CD4-positive, alpha-beta T cell treated with Interleukin-15 for 4 hours (primary cell): ENCODE measurements at regions not wholly inside any gene's neighbourhood (a gene's known extent, or its start where the extent isn't known, plus 50 kb on each side); places are given as distances from the start of the nearest gene placed in this dataset.

Source experiments
- DNase-seq: peaks from one replicate; pipeline ENCODE4 v3.0.0-alpha.2; 2020; ENCODE audit warnings: low spot score

- no peak for DNase-seq
Observed at GRCh38 chr5:167708449-167708848, 583.0 kb upstream of the WWC1 start.

- no peak for DNase-seq
Observed at GRCh38 chr5:167709625-167710024, 581.8 kb upstream of the WWC1 start.

- no peak for DNase-seq
Observed at GRCh38 chr5:167710444-167711073, 580.9 kb upstream of the WWC1 start.

DNA sequence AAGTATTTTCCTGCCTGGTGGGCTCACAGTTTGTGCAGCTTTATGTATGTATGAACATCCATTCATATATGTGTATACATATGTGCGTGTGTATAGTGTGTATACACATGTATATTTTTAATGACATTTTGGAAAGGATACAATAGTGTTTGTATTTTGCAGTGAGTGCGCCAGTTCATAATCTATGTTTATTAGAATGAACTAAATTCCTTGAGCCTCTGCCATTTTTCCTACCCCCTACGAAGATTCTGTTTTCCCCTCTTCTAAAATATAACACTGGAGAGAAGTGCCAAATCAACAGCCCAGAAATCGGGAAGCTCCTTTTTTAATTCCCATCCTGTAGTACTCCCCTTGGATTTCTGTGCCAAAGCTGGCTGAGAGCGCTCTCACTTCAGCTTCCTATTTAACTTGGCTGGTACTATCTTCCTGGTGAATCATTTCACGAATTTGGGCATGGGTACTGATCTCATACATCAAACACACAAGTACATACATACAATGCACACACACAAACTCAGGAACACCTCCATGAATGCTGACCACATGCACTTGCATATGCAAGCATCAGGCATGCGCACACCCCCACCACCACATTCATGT is 578.4 kb upstream of the WWC1 start:
- no peak for DNase-seq

DNA sequence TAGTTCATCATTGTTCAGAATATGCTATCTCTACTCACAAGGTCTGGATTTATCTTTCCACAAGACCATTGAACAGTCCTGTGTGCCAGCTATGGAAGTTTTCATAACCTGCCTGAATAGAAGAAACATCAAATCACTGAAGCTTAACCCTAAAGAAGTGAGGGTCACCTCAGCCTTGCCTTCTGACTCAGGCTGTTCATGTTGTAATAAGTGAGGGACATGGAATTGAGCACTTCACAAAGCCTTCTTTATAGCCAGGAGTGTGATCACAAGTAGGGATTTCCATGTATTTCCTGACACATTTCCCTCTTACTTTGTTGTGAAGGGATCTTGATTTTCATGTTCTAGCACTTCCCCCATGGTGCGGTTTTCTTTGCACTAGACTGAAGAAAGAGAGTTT is 577.5 kb upstream of the WWC1 start:
- no peak for DNase-seq

- DNase-seq = no peak
Observed at GRCh38 chr5:167716126-167716775, 575.2 kb upstream of the WWC1 start.

DNA sequence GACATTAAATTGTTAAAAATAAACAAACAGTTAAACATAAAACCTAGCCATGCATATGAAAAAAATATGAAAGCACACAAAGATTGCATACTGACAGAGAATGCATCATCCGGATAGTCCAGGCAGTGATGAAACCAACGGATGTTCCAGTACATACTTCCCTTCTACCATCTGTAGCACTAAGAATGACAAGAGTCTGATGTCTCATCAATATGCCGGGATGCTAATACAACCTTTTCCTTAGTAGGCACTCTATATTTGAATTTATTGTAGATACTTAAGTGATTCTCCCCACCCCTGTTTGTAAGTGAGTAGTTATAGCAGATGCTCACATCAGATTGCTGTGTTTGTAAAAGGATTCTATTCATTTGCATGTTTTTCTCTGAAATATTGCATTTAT is 571.2 kb upstream of the WWC1 start:
- no peak for DNase-seq

- DNase-seq = no peak
Observed at GRCh38 chr5:167720676-167721260, 570.7 kb upstream of the WWC1 start.

DNA sequence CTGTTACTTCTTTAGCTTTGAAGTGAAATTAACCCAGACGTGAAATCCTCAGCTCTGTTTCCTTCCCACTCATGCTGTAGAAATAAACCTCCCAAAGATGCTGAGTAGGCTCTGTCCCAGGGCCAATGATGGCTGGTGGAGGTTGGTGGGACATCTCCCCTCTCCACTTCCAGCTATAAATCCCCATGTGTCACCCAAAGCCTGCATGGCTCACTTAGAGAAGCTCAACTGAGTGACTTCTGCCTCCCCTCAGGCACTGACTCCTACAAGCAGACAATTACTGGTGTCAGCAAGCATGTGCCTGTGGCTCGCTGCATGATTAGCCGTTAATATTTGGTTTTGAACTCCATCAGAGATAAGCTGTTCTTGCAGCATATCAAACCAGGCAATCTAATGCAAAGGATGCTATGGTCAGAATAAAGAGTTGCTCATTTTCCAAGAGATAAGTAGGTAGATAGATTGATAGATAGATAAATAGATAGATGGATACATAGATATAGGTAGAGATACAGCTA is 569.5 kb upstream of the WWC1 start:
- DNase-seq = no peak

- DNase-seq = peak; percentile 51
Observed at GRCh38 chr5:167723254-167723871, 568.1 kb upstream of the WWC1 start.

DNA sequence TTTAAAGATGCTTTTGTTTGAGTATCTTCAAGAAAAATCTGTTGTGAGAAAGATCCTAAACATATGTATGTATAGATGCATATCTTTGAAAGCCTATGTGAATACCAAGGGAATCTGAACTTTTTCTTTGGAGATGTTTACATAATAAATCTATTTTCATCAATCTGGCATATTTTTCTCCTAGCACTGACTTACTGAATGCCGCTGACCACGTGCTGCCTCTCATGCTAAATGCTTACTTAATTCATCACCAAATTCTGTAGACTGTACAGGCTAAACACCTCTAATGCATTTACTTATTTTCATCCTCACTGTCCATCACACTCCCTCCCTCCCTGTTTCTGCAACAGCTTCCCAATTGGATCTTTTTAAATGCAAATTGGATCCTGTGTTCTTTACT is 566.2 kb upstream of the WWC1 start:
- no peak for DNase-seq

- DNase-seq = no peak
Observed at GRCh38 chr5:167725741-167726140, 565.7 kb upstream of the WWC1 start.

DNA sequence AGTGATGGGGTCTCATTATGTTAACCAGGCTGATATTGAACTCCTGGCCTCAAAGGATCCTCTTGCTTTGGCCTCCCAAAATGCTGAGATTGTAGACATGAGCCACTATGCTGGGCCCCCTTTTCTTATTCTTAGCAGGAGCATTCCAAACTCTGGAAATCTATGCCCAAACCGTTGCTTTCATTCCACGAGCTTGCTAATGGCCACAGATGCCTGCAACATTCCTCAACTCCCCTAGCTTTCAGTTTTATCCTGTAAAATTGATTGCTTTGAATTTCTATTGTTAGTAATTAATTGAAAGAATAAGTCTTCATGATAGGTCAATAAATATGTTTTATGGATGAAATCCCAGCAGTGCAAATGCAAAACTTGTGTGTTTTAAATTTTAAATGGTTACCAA is 564.8 kb upstream of the WWC1 start:
- no peak for DNase-seq

DNA sequence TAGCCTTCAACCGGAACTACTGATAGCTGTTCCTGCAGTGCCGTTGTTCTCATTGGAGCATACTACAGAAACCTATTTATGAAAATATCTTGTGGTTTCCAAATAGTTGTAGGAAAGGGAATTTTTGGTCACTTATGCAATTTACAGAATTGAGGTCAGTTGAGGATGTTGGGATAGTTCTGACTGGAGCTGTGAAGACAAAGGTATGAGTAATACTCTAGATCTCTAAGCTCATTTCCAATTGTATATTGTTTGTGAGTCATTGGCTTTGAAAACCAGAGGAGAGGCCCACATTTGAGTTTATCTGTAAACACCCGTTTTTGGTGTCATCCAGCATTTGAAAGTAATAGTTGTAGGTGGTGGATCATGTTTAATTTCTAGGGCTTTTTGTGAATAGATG is 561.3 kb upstream of the WWC1 start:
- no peak for DNase-seq

DNA sequence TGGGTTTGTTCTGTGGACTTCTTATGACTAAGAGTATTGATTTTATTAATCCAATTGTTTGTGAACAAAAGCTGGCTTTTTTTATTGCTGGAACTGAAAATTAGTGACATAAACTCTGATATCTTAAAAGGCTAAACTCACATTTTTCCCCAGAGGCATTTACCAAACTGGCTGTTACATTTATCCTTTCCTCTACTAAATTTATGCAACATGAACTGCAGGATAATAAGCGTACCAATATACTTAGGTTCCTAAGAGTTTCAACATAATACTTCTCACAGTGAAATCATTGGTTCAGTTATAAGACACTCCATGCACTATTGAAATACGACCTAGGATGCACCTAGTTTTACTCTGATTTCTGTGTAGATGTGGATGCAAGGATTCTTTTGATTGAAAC is 560.8 kb upstream of the WWC1 start:
- no peak for DNase-seq

DNA sequence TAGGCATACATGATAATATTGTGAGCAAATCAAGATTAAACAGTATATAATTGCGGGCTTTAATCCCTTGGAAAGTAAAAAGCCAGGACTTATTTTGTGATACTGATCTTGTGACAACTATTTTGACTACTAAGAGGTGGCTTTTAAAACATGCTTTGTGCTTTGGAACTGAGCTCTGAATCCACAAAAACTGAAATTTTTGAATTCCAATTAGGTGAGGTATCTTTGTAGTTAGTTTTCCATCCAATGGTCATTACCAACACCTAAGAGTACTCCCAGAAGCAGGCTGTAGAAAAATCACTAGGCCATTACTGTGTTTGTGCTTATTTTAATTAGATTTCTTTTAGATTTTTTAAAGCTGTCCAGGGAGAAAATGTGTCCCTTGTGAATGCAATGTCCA is 559.5 kb upstream of the WWC1 start:
- DNase-seq = no peak

DNA sequence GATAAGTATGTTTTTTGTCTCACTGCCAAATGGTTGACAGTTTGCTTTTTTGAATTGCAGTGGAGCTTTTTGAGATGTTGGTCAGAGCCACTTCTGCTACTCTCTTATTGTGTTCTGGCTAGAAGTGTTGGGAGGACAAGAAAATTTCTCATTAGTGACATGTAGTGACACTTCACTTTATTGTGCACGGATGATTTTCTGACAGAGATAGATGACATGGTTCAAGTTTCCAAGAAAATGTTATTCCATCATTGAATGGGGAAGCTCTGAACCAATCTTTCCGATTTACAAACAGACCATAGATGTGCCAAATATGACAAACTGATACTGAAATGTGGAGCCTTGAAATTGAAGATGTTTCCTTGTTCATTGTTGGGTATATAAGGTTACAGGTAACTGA is 558.9 kb upstream of the WWC1 start:
- DNase-seq = no peak

DNA sequence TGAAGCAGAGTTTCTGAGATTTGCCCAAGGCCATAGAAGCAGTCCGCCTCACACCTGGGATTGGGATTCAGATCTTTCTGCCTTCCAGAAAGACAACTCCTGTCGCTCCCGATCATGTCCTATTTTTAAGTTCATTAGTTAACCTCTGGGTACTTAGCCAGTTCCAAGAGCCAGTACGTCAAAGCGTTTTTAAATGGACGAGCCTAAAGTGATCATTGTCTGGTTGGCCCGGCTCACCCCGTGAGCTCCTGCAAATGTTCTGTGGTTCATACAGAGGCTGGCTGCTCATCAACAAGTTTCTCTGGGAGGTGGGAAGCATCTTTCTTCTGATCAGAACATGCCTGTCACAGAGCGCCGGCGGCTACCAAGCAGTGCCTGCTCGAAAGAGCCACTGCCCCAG is 554.5 kb upstream of the WWC1 start:
- no peak for DNase-seq

GRCh38 chr5:167743695-167744464 is 547.6 kb upstream of the WWC1 start:
- no peak for DNase-seq

DNA sequence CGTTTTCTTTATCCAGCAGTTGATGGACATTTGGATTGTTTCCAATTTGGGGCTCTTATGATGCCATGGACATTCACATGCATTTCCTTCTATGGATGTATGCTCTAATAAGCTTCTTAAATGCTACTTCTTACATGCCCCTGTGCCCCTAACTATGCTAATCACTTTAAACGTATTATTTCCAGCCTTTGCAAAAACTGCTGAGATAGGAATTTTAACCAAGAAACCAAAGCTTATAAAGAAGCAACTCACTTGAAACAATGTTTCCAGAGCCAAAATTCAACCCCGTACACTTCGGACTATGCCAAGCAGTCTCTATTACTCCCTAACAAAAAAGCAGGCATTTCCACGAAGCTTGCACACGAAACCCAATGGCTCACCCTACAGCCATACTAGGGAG is 545.6 kb upstream of the WWC1 start:
- DNase-seq = no peak

- DNase-seq = no peak
Observed at GRCh38 chr5:167750586-167750985, 540.9 kb upstream of the WWC1 start.

GRCh38 chr5:167752936-167753335 is 538.5 kb upstream of the WWC1 start:
- DNase-seq = no peak
